Liver (tissue), 8 donors: ENCODE measurements at regions not wholly inside any gene's neighbourhood (a gene's known extent, or its start where the extent isn't known, plus 50 kb on each side); places are given as distances from the start of the nearest gene placed in this dataset.

ENCODE experiments used
- DNase-seq: peaks from one replicate; pipeline ENCODE4 v3.0.0-alpha.2; 2017; ENCODE audit warnings: low spot score
- H3K27ac ChIP-seq, 2 donors: one replicate each; pipeline ENCODE4 v1.7.0; 2013; ENCODE audit warnings: inconsistent platforms in 2 of 2, low read length in 2 of 2, control low read depth in 1 of 2, low read depth in 1 of 2, mild to moderate bottlenecking in 1 of 2
- H3K27me3 ChIP-seq, 4 donors: one replicate each; pipeline versions ENCODE4 v1.6.1 to v1.7.0; 2013; ENCODE audit warnings: low read length in 3 of 4, inconsistent platforms in 1 of 4, mild to moderate bottlenecking in 1 of 4, moderate library complexity in 1 of 4; ENCODE audit not compliant: control insufficient read depth in 4 of 4, insufficient read depth in 4 of 4
- H3K36me3 ChIP-seq, 4 donors: one replicate each; pipeline versions ENCODE4 v1.6.1 to v1.7.0; 2013; ENCODE audit warnings: low read length in 3 of 4, mild to moderate bottlenecking in 3 of 4, low read depth in 1 of 4, moderate library complexity in 1 of 4; ENCODE audit not compliant: control insufficient read depth in 4 of 4, insufficient read depth in 3 of 4
- H3K4me1 ChIP-seq, 4 donors: one replicate each; pipeline versions ENCODE4 v1.6.1 to v1.7.0; 2013; ENCODE audit warnings: low read length in 3 of 4, mild to moderate bottlenecking in 3 of 4, moderate library complexity in 1 of 4; ENCODE audit not compliant: control insufficient read depth in 4 of 4, insufficient read depth in 4 of 4
- H3K4me3 ChIP-seq, 3 donors: one replicate each; pipeline versions ENCODE4 v1.6.1 to v1.7.0; 2013; ENCODE audit warnings: low read length in 3 of 3, control low read depth in 1 of 3, low read depth in 1 of 3, mild to moderate bottlenecking in 1 of 3
- H3K9ac ChIP-seq, 2 donors: one replicate each; pipeline ENCODE4 v1.7.0; 2013; ENCODE audit warnings: low read length in 2 of 2, mild to moderate bottlenecking in 2 of 2, moderate library complexity in 2 of 2, control low read depth in 1 of 2, low read depth in 1 of 2
- H3K9me3 ChIP-seq, 4 donors: one replicate each; pipeline versions ENCODE4 v1.6.1 to v1.7.0; 2013; ENCODE audit warnings: low read length in 3 of 4; ENCODE audit not compliant: control insufficient read depth in 4 of 4
- ATF3 ChIP-seq: IDR thresholded peaks from 2 replicates; pipeline ENCODE4 v1.6.1; 2016; ENCODE audit warnings: antibody characterized with exemption
- EGR1 ChIP-seq, 2 donors: IDR thresholded peaks; 2 replicates each; pipeline ENCODE4 v1.6.1; 2016 to 2018; ENCODE audit warnings: antibody characterized with exemption in 2 of 2, low read depth in 2 of 2
- GABPA ChIP-seq, 2 donors: IDR thresholded peaks in 1 of 2; conservative IDR thresholded peaks in 1 of 2; 2 replicates each; pipeline ENCODE4 v1.6.1; 2016; ENCODE audit warnings: antibody characterized with exemption in 2 of 2, mild to moderate bottlenecking in 1 of 2, moderate library complexity in 1 of 2
- HNF4A ChIP-seq, 2 donors: conservative IDR thresholded peaks; 2 replicates each; pipeline ENCODE4 v1.6.1; 2016; ENCODE audit warnings: antibody characterized with exemption in 2 of 2, mild to moderate bottlenecking in 2 of 2
- HNF4G ChIP-seq: IDR thresholded peaks from 2 replicates; pipeline ENCODE4 v1.6.1; 2016; ENCODE audit warnings: antibody characterized with exemption
- NR2F2 ChIP-seq: IDR thresholded peaks from 2 replicates; pipeline ENCODE4 v1.6.1; 2016; ENCODE audit warnings: antibody characterized with exemption
- RAD21 ChIP-seq, 2 donors: IDR thresholded peaks; 2 replicates each; pipeline ENCODE4 v1.6.1; 2016; ENCODE audit warnings: antibody characterized with exemption in 2 of 2, mild to moderate bottlenecking in 2 of 2
- RXRA ChIP-seq, 2 donors: IDR thresholded peaks; 2 replicates each; pipeline ENCODE4 v1.6.1; 2017 to 2018; ENCODE audit warnings: antibody characterized with exemption in 2 of 2, mild to moderate bottlenecking in 1 of 2
- YY1 ChIP-seq: IDR thresholded peaks from 2 replicates; pipeline ENCODE4 v1.6.1; 2016; ENCODE audit warnings: antibody characterized with exemption, mild to moderate bottlenecking
- ZBTB33 ChIP-seq: IDR thresholded peaks from 2 replicates; pipeline ENCODE4 v1.6.1; 2016; ENCODE audit warnings: antibody characterized with exemption
- WGBS: extraction: QIAGEN DNeasy Blood & Tissue Kit; methylation state at CpG from one replicate; pipeline ENCODE4 v1.1.7; 2013; 5-methylcytosine and 5-hydroxymethylcytosine counted together
- TF ChIP-seq, protein P1 (sequence below): fragments of 150-350 bp; IDR thresholded peaks from 2 replicates; pipeline ENCODE4 v1.5.1; 2017; ENCODE audit warnings: improper control_type of control experiment, low read depth, low read length; ENCODE audit not compliant: missing input control
- donor health status: healthy.
- donor health status: healthy.
- donor health status: healthy.
- donor health status: healthy.
- donor health status: healthy.

GRCh38 chr7:121666306-121666705 is 206.7 kb upstream of the PTPRZ1 start (continued):
- TF ChIP-seq, protein P1, sequence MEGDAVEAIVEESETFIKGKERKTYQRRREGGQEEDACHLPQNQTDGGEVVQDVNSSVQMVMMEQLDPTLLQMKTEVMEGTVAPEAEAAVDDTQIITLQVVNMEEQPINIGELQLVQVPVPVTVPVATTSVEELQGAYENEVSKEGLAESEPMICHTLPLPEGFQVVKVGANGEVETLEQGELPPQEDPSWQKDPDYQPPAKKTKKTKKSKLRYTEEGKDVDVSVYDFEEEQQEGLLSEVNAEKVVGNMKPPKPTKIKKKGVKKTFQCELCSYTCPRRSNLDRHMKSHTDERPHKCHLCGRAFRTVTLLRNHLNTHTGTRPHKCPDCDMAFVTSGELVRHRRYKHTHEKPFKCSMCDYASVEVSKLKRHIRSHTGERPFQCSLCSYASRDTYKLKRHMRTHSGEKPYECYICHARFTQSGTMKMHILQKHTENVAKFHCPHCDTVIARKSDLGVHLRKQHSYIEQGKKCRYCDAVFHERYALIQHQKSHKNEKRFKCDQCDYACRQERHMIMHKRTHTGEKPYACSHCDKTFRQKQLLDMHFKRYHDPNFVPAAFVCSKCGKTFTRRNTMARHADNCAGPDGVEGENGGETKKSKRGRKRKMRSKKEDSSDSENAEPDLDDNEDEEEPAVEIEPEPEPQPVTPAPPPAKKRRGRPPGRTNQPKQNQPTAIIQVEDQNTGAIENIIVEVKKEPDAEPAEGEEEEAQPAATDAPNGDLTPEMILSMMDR = no peak

- 68% methylated on average over 1 of the region's 1 CpG for WGBS
- H3K9me3 ChIP-seq = no peaks in the 10 kb centered on the region
- no peak overlapping the region for H3K4me3 ChIP-seq
- TF ChIP-seq, protein P1 = no peak
- TF ChIP-seq RAD21 (IDR thresholded peaks at IDR 0.05) (no peak), ZBTB33 (no peak), RXRA (IDR thresholded peaks at IDR 0.05) (no peak), EGR1 (IDR thresholded peaks at IDR 0.05; ENCODE audit: low read depth in 2 of 2) (no peak), ATF3 (no peak), YY1 (no peak), NR2F2 (no peak), HNF4G (no peak), GABPA (IDR thresholded peaks at IDR 0.05 in 1 of 2, conservative IDR thresholded peaks at IDR 0.05 in 1 of 2) (no peak)
- no peaks in the 10 kb centered on the region for H3K4me1 ChIP-seq
- H3K27ac ChIP-seq = no peak overlapping the region
- H3K27me3 ChIP-seq = no peaks in the 10 kb centered on the region
- H3K9ac ChIP-seq = no peak overlapping the region
- no peak for DNase-seq
- H3K36me3 ChIP-seq = no peaks in the 10 kb centered on the region
These were observed 229.6 kb upstream of the PTPRZ1 start for GRCh38 chr7:121643320-121643719.

DNA sequence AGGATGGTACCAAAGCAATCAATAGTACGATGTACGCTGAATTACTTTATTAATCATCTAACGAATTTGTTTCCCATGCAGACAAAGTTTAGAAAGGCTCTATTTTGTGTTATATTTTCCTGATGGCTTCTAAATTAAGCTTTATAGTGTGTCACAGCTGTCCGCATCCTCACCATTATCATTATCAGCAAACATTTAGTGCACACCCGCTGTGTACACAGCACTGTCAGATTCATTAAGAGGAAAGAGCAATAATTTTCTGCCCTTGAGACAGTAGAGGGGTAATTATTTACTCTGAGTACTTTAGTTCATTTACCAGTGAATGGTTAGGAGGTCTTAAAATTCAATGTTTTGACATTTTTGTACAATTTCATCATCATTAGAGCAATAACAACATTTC is 233.3 kb upstream of the PTPRZ1 start:
- H3K27me3 ChIP-seq = no peaks in the 10 kb centered on the region
- no peaks in the 10 kb centered on the region for H3K36me3 ChIP-seq
- no peak overlapping the region for H3K27ac ChIP-seq
- H3K4me1 ChIP-seq = no peaks in the 10 kb centered on the region
- H3K9ac ChIP-seq = no peak overlapping the region
- WGBS = 91% methylated on average over 5 of the region's 5 CpGs
- no peak overlapping the region for H3K4me3 ChIP-seq
- TF ChIP-seq HNF4A (conservative IDR thresholded peaks at IDR 0.05) = no peak
- no peak for TF ChIP-seq EGR1 (IDR thresholded peaks at IDR 0.05; ENCODE audit: low read depth in 2 of 2)
- TF ChIP-seq RAD21 (IDR thresholded peaks at IDR 0.05) = no peak
- no peak for DNase-seq
- no peaks in the 10 kb centered on the region for H3K9me3 ChIP-seq
